Bronchial epithelial cell (primary cell): ENCODE measurements at regions not wholly inside any gene's neighbourhood (a gene's known extent, or its start where the extent isn't known, plus 50 kb on each side); places are given as distances from the start of the nearest gene placed in this dataset.

Experiments
- DNase-seq: peaks from one replicate; pipeline ENCODE4 v3.0.0-alpha.2; 2010; ENCODE audit warnings: low read depth
- FAIRE-seq: peaks from 2 replicates; lab custom pipeline; 2011; peaks lifted over from hg19 to GRCh38; lab: Jason Lieb, UNC
- H3K27me3 ChIP-seq: 2 replicates; pipeline ENCODE4 v1.5.1; 2011; ENCODE audit warnings: low read length; ENCODE audit not compliant: control insufficient read depth, insufficient read depth
- H3K36me3 ChIP-seq: 2 replicates; pipeline ENCODE4 v1.5.1; 2011; ENCODE audit warnings: low read length; ENCODE audit not compliant: control insufficient read depth, insufficient read depth
- H3K4me3 ChIP-seq: 2 replicates; pipeline ENCODE4 v1.5.1; 2011; ENCODE audit warnings: mild to moderate bottlenecking, low read depth, low read length, control low read depth
- CTCF ChIP-seq: IDR thresholded peaks from 2 replicates; pipeline ENCODE4 v1.5.1; 2011; ENCODE audit warnings: mild to moderate bottlenecking, moderate library complexity, low read length, control low read depth, inconsistent platforms; ENCODE audit not compliant: insufficient read depth, severe bottlenecking

GRCh38 chr17:6244253-6244652 is 174.1 kb downstream of the WSCD1 start:
- no peak for TF ChIP-seq CTCF
- DNase-seq (no peak), FAIRE-seq (no peak)
- no peaks in the 10 kb centered on the region for H3K36me3 ChIP-seq
- no peaks in the 10 kb centered on the region for H3K27me3 ChIP-seq
- H3K4me3 ChIP-seq: no peak overlapping the region

GRCh38 chr17:6243186-6243585 is 173.0 kb downstream of the WSCD1 start:
- no peak for TF ChIP-seq CTCF
- H3K27me3 ChIP-seq: no peaks in the 10 kb centered on the region
- no peak for DNase-seq

GRCh38 chr17:6241996-6242395 is 171.8 kb downstream of the WSCD1 start:
- DNase-seq (no peak), FAIRE-seq (no peak)
- Histone ChIP-seq H3K27me3 (no peaks in the 10 kb centered on the region), H3K4me3 (no peak overlapping the region), H3K36me3 (no peaks in the 10 kb centered on the region)
- TF ChIP-seq CTCF: no peak

More at GRCh38 chr17:6243186-6243585, 173.0 kb downstream of the WSCD1 start:
- Histone ChIP-seq H3K36me3 (no peaks in the 10 kb centered on the region), H3K4me3 (no peak overlapping the region)
- peak; percentile 23 for FAIRE-seq

GRCh38 chr17:6241381-6241780 is 171.2 kb downstream of the WSCD1 start:
- H3K27me3 ChIP-seq: no peaks in the 10 kb centered on the region

GRCh38 chr17:6240601-6241000 is 170.4 kb downstream of the WSCD1 start:
- no peak for TF ChIP-seq CTCF
- DNase-seq (no peak), FAIRE-seq (no peak)
- H3K36me3 ChIP-seq: no peaks in the 10 kb centered on the region
- H3K4me3 ChIP-seq: no peak overlapping the region
- H3K27me3 ChIP-seq: no peaks in the 10 kb centered on the region

More at GRCh38 chr17:6241381-6241780, 171.2 kb downstream of the WSCD1 start:
- H3K36me3 ChIP-seq: no peaks in the 10 kb centered on the region
- FAIRE-seq: peak; percentile 55
- DNase-seq: peak; percentile 25
- H3K4me3 ChIP-seq: no peak overlapping the region
- no peak for TF ChIP-seq CTCF

GRCh38 chr17:6240001-6240400 is 169.8 kb downstream of the WSCD1 start:
- TF ChIP-seq CTCF: no peak
- no peaks in the 10 kb centered on the region for H3K36me3 ChIP-seq
- FAIRE-seq (no peak), DNase-seq (no peak)
- no peaks in the 10 kb centered on the region for H3K27me3 ChIP-seq
- no peak overlapping the region for H3K4me3 ChIP-seq
